PC-9 (cell line): ENCODE measurements at regions not wholly inside any gene's neighbourhood (a gene's known extent, or its start where the extent isn't known, plus 50 kb on each side); places are given as distances from the start of the nearest gene placed in this dataset.

Experiments used
- EZH2 ChIP-seq: fragments of 200-600 bp; sonication (generic); IDR thresholded peaks from 2 replicates; pipeline ENCODE4 v1.8.0; 2017; ENCODE audit warnings: antibody characterized with exemption, low read depth
- TF ChIP-seq, protein P1 (sequence below): fragments of 200-600 bp; sonication (generic); conservative IDR thresholded peaks from 2 replicates; pipeline ENCODE4 v1.6.1; 2017; ENCODE audit warnings: mixed run types, antibody characterized with exemption, mild to moderate bottlenecking, moderate library complexity

DNA sequence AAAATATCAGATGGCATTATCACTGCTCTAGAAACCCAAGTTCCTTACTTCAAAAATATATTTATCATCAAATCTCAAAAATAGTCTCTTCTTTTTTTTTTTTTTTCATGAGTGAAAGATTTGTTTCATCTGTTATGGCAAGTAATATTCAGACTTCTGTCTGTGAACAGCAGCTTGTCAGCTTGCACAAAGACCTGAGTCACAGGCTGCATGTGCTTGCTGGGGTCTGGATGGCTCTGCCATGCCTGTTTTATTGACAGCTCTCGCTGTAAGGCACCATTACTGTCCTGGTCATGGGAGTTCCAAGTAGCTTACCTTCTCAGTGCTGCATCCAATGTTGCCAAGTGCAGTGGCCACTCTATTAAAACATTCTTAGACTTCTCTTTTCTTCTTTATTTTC lies 456.4 kb downstream of the GADD45G start:
- TF ChIP-seq, protein P1, sequence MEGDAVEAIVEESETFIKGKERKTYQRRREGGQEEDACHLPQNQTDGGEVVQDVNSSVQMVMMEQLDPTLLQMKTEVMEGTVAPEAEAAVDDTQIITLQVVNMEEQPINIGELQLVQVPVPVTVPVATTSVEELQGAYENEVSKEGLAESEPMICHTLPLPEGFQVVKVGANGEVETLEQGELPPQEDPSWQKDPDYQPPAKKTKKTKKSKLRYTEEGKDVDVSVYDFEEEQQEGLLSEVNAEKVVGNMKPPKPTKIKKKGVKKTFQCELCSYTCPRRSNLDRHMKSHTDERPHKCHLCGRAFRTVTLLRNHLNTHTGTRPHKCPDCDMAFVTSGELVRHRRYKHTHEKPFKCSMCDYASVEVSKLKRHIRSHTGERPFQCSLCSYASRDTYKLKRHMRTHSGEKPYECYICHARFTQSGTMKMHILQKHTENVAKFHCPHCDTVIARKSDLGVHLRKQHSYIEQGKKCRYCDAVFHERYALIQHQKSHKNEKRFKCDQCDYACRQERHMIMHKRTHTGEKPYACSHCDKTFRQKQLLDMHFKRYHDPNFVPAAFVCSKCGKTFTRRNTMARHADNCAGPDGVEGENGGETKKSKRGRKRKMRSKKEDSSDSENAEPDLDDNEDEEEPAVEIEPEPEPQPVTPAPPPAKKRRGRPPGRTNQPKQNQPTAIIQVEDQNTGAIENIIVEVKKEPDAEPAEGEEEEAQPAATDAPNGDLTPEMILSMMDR = no peak
- no peak for TF ChIP-seq EZH2
